OCI-LY3 (cell line): ENCODE measurements at regions not wholly inside any gene's neighbourhood (a gene's known extent, or its start where the extent isn't known, plus 50 kb on each side); places are given as distances from the start of the nearest gene placed in this dataset.
A peak's percentile ranks its signal among the peaks of the same experiment; 100 is the strongest.

Experiments
- H2AFZ ChIP-seq: fragments of 200-600, 300-600 bp; shearing (Covaris generic); 2 replicates; pipeline ENCODE4 v1.6.0; 2014; ENCODE audit warnings: antibody characterized with exemption, low read depth, low read length
- H3K27ac ChIP-seq: fragments of 200-600, 300-600 bp; sonication (generic); 2 replicates; pipeline ENCODE4 v1.5.1; 2014; ENCODE audit warnings: mild to moderate bottlenecking, low read length, moderate library complexity, mixed read lengths
- H3K27me3 ChIP-seq: fragments of 200-600, 300-600 bp; sonication (generic); 2 replicates; pipeline ENCODE4 v1.6.1; 2014; ENCODE audit warnings: low read depth, low read length, mixed read lengths
- H3K36me3 ChIP-seq: fragments of 200-600, 300-600 bp; sonication (generic); replicated peaks from 2 replicates; pipeline ENCODE3; 2014; ENCODE audit warnings: low read depth, low read length, mixed read lengths
- H3K4me1 ChIP-seq: fragments of 300-600, 200-600 bp; sonication (generic); 2 replicates; pipeline ENCODE4 v1.6.1; 2014; ENCODE audit warnings: low read length, mixed read lengths
- H3K4me2 ChIP-seq: fragments of 200-600, 300-600 bp; sonication (generic); 2 replicates; pipeline ENCODE4 v1.6.1; 2014; ENCODE audit warnings: low read length, mixed read lengths
- H3K4me3 ChIP-seq: fragments of 300-600, 200-600 bp; sonication (generic); 2 replicates; pipeline ENCODE4 v1.5.1; 2014; ENCODE audit warnings: antibody characterized with exemption, mild to moderate bottlenecking, low read length, moderate library complexity
- H3K79me2 ChIP-seq: fragments of 300-600, 200-600 bp; shearing (Covaris generic); 2 replicates; pipeline ENCODE4 v1.6.1; 2014; ENCODE audit warnings: mild to moderate bottlenecking, low read length, mixed read lengths
- H3K9ac ChIP-seq: fragments of 300-600, 200-600 bp; shearing (Covaris generic); 2 replicates; pipeline ENCODE4 v1.6.0; 2014; ENCODE audit warnings: mild to moderate bottlenecking, low read length, moderate library complexity
- H3K9me3 ChIP-seq: fragments of 200-600, 300-600 bp; shearing (Covaris generic); 2 replicates; pipeline ENCODE4 v1.6.1; 2014; ENCODE audit warnings: low read length, mixed read lengths; ENCODE audit not compliant: insufficient read depth
- H4K20me1 ChIP-seq: fragments of 200-600, 300-600 bp; sonication (generic); 2 replicates; pipeline ENCODE4 v1.6.1; 2016; ENCODE audit warnings: low read length, mixed read lengths; ENCODE audit not compliant: insufficient read depth
- CTCF ChIP-seq: fragments of 200-600, 300-600 bp; sonication (generic); IDR thresholded peaks from 2 replicates; pipeline ENCODE4 v1.5.1; 2014; ENCODE audit warnings: antibody characterized with exemption, low read length, low read depth
- EZH2phosphoT487 ChIP-seq: fragments of 200-600 bp; shearing (Covaris generic); IDR thresholded peaks from 2 replicates; pipeline ENCODE4 v1.6.1; 2018; ENCODE audit warnings: antibody characterized with exemption, mixed run types, low read depth

GRCh38 chr1:234853906-234854644 is 244.1 kb upstream of the IRF2BP2 start:
- Histone ChIP-seq H3K27me3 (no peaks in the 10 kb centered on the region), H3K9ac (no peak overlapping the region), H3K27ac (no peak overlapping the region), H3K4me1 (peaks cover 18% of the 10 kb centered on the region), H3K36me3 (no peaks in the 10 kb centered on the region), H4K20me1 (no peaks in the 10 kb centered on the region), H3K4me2 (no peak overlapping the region), H3K79me2 (no peaks in the 10 kb centered on the region), H3K4me3 (no peak overlapping the region), H2AFZ (no peak overlapping the region), H3K9me3 (no peaks in the 10 kb centered on the region)
- no peak for TF ChIP-seq CTCF
- TF ChIP-seq EZH2phosphoT487 = no peak

- Histone ChIP-seq H3K79me2 (no peaks in the 10 kb centered on the region), H3K4me2 (no peak overlapping the region), H3K27me3 (no peaks in the 10 kb centered on the region), H3K4me3 (no peak overlapping the region), H3K36me3 (no peaks in the 10 kb centered on the region), H2AFZ (no peak overlapping the region), H3K4me1 (peaks cover 32% of the 10 kb centered on the region), H4K20me1 (no peaks in the 10 kb centered on the region), H3K27ac (no peak overlapping the region), H3K9me3 (no peaks in the 10 kb centered on the region), H3K9ac (no peak overlapping the region)
- TF ChIP-seq EZH2phosphoT487 (no peak), CTCF (no peak)
Observed at GRCh38 chr1:234852659-234853058, 242.7 kb upstream of the IRF2BP2 start.

GRCh38 chr1:234851450-234852438 is 241.8 kb upstream of the IRF2BP2 start:
- H3K36me3 ChIP-seq = no peaks in the 10 kb centered on the region
- H3K4me3 ChIP-seq = no peak overlapping the region
- H3K9ac ChIP-seq = no peak overlapping the region
- H3K4me2 ChIP-seq = peak overlapping the region; percentile 45
- no peak overlapping the region for H2AFZ ChIP-seq
- H4K20me1 ChIP-seq = no peaks in the 10 kb centered on the region
- H3K27ac ChIP-seq = no peak overlapping the region
- H3K79me2 ChIP-seq = no peaks in the 10 kb centered on the region
- H3K27me3 ChIP-seq = no peaks in the 10 kb centered on the region
- H3K9me3 ChIP-seq = no peaks in the 10 kb centered on the region
- peaks cover 34% of the 10 kb centered on the region for H3K4me1 ChIP-seq
- TF ChIP-seq CTCF (no peak), EZH2phosphoT487 (no peak)

GRCh38 chr1:234849832-234850231 is 239.9 kb upstream of the IRF2BP2 start:
- no peak overlapping the region for H3K4me2 ChIP-seq
- H3K79me2 ChIP-seq = no peaks in the 10 kb centered on the region
- TF ChIP-seq CTCF = no peak
- no peak for TF ChIP-seq EZH2phosphoT487
- H3K27ac ChIP-seq = no peak overlapping the region
- no peaks in the 10 kb centered on the region for H4K20me1 ChIP-seq
- H3K4me1 ChIP-seq = peaks cover 43% of the 10 kb centered on the region
- H3K9me3 ChIP-seq = no peaks in the 10 kb centered on the region
- H3K36me3 ChIP-seq = no peaks in the 10 kb centered on the region
- H2AFZ ChIP-seq = no peak overlapping the region
- H3K27me3 ChIP-seq = no peaks in the 10 kb centered on the region
- H3K9ac ChIP-seq = no peak overlapping the region
- no peak overlapping the region for H3K4me3 ChIP-seq
